ENCODE measurements at regions not wholly inside any gene's neighbourhood (a gene's known extent, or its start where the extent isn't known, plus 50 kb on each side); places are given as distances from the start of the nearest gene placed in this dataset.

DNA sequence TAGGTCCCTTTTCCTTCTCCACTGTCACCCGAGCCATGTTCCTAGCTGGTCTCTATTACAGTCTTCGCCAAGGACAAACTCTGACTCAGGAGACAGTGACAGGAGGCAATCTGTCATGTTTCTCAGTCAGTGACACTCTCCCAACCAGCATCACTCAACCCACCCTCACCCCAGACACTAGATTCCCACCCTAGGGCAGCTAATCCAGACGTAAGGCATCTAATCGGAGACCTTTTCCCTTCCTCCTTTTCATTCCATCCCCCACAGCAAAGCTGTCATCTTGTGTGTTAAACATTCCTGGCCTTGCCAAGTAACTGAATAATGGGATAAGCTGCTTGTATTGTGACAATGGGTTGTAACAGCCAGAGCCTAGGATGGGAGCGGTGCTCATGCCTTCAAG, 95.2 kb downstream of the SNX18 start:
- no peaks in the 10 kb centered on the region for H4K20me1 ChIP-seq (ENCODE audit: insufficient read depth)
- TF ChIP-seq, protein P1, sequence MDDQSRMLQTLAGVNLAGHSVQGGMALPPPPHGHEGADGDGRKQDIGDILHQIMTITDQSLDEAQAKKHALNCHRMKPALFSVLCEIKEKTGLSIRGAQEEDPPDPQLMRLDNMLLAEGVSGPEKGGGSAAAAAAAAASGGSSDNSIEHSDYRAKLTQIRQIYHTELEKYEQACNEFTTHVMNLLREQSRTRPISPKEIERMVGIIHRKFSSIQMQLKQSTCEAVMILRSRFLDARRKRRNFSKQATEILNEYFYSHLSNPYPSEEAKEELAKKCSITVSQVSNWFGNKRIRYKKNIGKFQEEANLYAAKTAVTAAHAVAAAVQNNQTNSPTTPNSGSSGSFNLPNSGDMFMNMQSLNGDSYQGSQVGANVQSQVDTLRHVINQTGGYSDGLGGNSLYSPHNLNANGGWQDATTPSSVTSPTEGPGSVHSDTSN (IDR thresholded peaks at IDR 0.05), result no peak
- TF ChIP-seq, protein P2, sequence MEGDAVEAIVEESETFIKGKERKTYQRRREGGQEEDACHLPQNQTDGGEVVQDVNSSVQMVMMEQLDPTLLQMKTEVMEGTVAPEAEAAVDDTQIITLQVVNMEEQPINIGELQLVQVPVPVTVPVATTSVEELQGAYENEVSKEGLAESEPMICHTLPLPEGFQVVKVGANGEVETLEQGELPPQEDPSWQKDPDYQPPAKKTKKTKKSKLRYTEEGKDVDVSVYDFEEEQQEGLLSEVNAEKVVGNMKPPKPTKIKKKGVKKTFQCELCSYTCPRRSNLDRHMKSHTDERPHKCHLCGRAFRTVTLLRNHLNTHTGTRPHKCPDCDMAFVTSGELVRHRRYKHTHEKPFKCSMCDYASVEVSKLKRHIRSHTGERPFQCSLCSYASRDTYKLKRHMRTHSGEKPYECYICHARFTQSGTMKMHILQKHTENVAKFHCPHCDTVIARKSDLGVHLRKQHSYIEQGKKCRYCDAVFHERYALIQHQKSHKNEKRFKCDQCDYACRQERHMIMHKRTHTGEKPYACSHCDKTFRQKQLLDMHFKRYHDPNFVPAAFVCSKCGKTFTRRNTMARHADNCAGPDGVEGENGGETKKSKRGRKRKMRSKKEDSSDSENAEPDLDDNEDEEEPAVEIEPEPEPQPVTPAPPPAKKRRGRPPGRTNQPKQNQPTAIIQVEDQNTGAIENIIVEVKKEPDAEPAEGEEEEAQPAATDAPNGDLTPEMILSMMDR (IDR thresholded peaks at IDR 0.05), result no peak
- no peak for TF ChIP-seq ELF1 (IDR thresholded peaks at IDR 0.05)
- TF ChIP-seq RFX5 (IDR thresholded peaks at IDR 0.05; ENCODE audit: low read length), result no peak
- TF ChIP-seq RAD21 (IDR thresholded peaks at IDR 0.05; ENCODE audit: low read length), result no peak
- TF ChIP-seq, protein P3, sequence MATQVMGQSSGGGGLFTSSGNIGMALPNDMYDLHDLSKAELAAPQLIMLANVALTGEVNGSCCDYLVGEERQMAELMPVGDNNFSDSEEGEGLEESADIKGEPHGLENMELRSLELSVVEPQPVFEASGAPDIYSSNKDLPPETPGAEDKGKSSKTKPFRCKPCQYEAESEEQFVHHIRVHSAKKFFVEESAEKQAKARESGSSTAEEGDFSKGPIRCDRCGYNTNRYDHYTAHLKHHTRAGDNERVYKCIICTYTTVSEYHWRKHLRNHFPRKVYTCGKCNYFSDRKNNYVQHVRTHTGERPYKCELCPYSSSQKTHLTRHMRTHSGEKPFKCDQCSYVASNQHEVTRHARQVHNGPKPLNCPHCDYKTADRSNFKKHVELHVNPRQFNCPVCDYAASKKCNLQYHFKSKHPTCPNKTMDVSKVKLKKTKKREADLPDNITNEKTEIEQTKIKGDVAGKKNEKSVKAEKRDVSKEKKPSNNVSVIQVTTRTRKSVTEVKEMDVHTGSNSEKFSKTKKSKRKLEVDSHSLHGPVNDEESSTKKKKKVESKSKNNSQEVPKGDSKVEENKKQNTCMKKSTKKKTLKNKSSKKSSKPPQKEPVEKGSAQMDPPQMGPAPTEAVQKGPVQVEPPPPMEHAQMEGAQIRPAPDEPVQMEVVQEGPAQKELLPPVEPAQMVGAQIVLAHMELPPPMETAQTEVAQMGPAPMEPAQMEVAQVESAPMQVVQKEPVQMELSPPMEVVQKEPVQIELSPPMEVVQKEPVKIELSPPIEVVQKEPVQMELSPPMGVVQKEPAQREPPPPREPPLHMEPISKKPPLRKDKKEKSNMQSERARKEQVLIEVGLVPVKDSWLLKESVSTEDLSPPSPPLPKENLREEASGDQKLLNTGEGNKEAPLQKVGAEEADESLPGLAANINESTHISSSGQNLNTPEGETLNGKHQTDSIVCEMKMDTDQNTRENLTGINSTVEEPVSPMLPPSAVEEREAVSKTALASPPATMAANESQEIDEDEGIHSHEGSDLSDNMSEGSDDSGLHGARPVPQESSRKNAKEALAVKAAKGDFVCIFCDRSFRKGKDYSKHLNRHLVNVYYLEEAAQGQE (IDR thresholded peaks at IDR 0.05; ENCODE audit: low read depth, low read length), result no peak
- no peak for TF ChIP-seq TAF1 (IDR thresholded peaks at IDR 0.05; ENCODE audit: borderline replicate concordance, low read depth, low read length)
- TF ChIP-seq, protein P4, sequence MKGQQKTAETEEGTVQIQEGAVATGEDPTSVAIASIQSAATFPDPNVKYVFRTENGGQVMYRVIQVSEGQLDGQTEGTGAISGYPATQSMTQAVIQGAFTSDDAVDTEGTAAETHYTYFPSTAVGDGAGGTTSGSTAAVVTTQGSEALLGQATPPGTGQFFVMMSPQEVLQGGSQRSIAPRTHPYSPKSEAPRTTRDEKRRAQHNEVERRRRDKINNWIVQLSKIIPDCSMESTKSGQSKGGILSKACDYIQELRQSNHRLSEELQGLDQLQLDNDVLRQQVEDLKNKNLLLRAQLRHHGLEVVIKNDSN (IDR thresholded peaks at IDR 0.05; ENCODE audit: borderline replicate concordance, low read depth), result no peak
- no peak for TF ChIP-seq EP300 (IDR thresholded peaks at IDR 0.05; ENCODE audit: borderline replicate concordance in 1 of 2, low read depth in 1 of 2, low read length in 1 of 2)
- TF ChIP-seq, protein P5, sequence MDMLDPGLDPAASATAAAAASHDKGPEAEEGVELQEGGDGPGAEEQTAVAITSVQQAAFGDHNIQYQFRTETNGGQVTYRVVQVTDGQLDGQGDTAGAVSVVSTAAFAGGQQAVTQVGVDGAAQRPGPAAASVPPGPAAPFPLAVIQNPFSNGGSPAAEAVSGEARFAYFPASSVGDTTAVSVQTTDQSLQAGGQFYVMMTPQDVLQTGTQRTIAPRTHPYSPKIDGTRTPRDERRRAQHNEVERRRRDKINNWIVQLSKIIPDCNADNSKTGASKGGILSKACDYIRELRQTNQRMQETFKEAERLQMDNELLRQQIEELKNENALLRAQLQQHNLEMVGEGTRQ (IDR thresholded peaks at IDR 0.05; ENCODE audit: borderline replicate concordance, low read depth, low read length), result no peak
- TF ChIP-seq RXRA (IDR thresholded peaks at IDR 0.05; ENCODE audit: borderline replicate concordance, low read depth), result no peak
- TF ChIP-seq, protein P6, sequence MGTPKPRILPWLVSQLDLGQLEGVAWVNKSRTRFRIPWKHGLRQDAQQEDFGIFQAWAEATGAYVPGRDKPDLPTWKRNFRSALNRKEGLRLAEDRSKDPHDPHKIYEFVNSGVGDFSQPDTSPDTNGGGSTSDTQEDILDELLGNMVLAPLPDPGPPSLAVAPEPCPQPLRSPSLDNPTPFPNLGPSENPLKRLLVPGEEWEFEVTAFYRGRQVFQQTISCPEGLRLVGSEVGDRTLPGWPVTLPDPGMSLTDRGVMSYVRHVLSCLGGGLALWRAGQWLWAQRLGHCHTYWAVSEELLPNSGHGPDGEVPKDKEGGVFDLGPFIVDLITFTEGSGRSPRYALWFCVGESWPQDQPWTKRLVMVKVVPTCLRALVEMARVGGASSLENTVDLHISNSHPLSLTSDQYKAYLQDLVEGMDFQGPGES (IDR thresholded peaks at IDR 0.05; ENCODE audit: low read depth, low read length), result no peak
- TF ChIP-seq, protein P7, sequence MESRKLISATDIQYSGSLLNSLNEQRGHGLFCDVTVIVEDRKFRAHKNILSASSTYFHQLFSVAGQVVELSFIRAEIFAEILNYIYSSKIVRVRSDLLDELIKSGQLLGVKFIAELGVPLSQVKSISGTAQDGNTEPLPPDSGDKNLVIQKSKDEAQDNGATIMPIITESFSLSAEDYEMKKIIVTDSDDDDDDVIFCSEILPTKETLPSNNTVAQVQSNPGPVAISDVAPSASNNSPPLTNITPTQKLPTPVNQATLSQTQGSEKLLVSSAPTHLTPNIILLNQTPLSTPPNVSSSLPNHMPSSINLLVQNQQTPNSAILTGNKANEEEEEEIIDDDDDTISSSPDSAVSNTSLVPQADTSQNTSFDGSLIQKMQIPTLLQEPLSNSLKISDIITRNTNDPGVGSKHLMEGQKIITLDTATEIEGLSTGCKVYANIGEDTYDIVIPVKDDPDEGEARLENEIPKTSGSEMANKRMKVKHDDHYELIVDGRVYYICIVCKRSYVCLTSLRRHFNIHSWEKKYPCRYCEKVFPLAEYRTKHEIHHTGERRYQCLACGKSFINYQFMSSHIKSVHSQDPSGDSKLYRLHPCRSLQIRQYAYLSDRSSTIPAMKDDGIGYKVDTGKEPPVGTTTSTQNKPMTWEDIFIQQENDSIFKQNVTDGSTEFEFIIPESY (IDR thresholded peaks at IDR 0.05; ENCODE audit: borderline replicate concordance, low read depth), result no peak
- H3K27me3 ChIP-seq (ENCODE audit: insufficient read depth), result peaks cover 2% of the 10 kb centered on the region; the same call in 1 of the 2 replicates
- POLR2A ChIA-PET, result no interaction called here
- no peak overlapping the region for H3K4me3 ChIP-seq (ENCODE audit: low read depth in 2 of 2, low read length in 1 of 2)
- H3K9me2 ChIP-seq, result no peaks in the 10 kb centered on the region
- no peak overlapping the region for H3K9ac ChIP-seq
- H3K79me2 ChIP-seq (ENCODE audit: insufficient read depth), result no peaks in the 10 kb centered on the region
- no peak overlapping the region for H3K4me2 ChIP-seq
- WGBS (ENCODE audit: low lambda C conversion rate), result 61% methylated on average over 5 of the region's 5 CpGs
- H2AFZ ChIP-seq (ENCODE audit: low read depth), result no peak overlapping the region
- no peaks in the 10 kb centered on the region for H3K4me1 ChIP-seq (ENCODE audit: control insufficient read depth in 1 of 2, insufficient read depth in 2 of 2, low read depth in 1 of 2, low read length in 1 of 2)
- H3F3A ChIP-seq (replicated peaks; ENCODE audit: insufficient read depth), result no peaks in the 10 kb centered on the region
- DNase-seq, result no peak
- no peaks in the 10 kb centered on the region for H3K9me3 ChIP-seq
- no peaks in the 10 kb centered on the region for H3K36me3 ChIP-seq (replicated peaks in 1 of 2; ENCODE audit: control insufficient read depth in 1 of 2, insufficient read depth in 2 of 2, low read length in 1 of 2)
- no peak overlapping the region for H3K27ac ChIP-seq (ENCODE audit: low read depth in 2 of 2, low read length in 1 of 2)
- CTCF ChIA-PET, result no interaction called here

Data from SK-N-SH (cell line).